ENCODE measurements at regions not wholly inside any gene's neighbourhood (a gene's known extent, or its start where the extent isn't known, plus 50 kb on each side); places are given as distances from the start of the nearest gene placed in this dataset.

DNA sequence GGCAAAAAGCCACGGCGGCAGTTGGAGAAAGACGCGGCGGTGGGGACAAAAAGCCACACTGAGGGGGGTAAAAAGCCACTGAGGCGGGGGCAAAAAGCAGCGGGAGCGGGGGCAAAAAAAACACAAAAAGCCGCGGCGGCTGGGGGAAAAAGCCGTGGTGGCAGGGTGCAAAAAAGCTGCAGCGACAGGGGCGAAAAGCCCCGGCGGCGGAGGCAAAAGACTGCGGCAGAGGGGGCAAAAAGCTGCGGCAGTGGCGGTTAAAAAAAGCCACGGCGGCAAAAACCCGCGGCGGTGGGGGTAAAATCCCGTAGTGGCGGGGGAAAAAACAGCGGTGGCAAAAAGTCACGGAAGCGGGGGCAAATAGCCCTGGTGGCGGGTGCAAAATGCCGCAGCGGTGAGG, 527.3 kb downstream of the ZNF33B start:
- H3K4me3 ChIP-seq (ENCODE audit: low read length) = no peak overlapping the region
- no peaks in the 10 kb centered on the region for H3K9me2 ChIP-seq (replicated peaks; ENCODE audit: insufficient read depth, low read length)
- no peaks in the 10 kb centered on the region for H3K27me3 ChIP-seq (replicated peaks; ENCODE audit: insufficient read depth, low read length)
- H2AFZ ChIP-seq (ENCODE audit: low read length) = no peak overlapping the region
- H3K36me3 ChIP-seq (replicated peaks; ENCODE audit: insufficient read depth, low read length) = no peaks in the 10 kb centered on the region
- no peak for TF ChIP-seq EZH2 (optimal IDR thresholded peaks at IDR 0.05; ENCODE audit: low read depth, low read length)
- TF ChIP-seq EZH2phosphoT487 (IDR thresholded peaks at IDR 0.05; ENCODE audit: low read length) = no peak
- TF ChIP-seq, protein P1, sequence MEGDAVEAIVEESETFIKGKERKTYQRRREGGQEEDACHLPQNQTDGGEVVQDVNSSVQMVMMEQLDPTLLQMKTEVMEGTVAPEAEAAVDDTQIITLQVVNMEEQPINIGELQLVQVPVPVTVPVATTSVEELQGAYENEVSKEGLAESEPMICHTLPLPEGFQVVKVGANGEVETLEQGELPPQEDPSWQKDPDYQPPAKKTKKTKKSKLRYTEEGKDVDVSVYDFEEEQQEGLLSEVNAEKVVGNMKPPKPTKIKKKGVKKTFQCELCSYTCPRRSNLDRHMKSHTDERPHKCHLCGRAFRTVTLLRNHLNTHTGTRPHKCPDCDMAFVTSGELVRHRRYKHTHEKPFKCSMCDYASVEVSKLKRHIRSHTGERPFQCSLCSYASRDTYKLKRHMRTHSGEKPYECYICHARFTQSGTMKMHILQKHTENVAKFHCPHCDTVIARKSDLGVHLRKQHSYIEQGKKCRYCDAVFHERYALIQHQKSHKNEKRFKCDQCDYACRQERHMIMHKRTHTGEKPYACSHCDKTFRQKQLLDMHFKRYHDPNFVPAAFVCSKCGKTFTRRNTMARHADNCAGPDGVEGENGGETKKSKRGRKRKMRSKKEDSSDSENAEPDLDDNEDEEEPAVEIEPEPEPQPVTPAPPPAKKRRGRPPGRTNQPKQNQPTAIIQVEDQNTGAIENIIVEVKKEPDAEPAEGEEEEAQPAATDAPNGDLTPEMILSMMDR (IDR thresholded peaks at IDR 0.05; ENCODE audit: low read length) = no peak
- no peaks in the 10 kb centered on the region for H3K79me2 ChIP-seq (ENCODE audit: low read length)
- no peak for DNase-seq
- H3K4me2 ChIP-seq (ENCODE audit: low read depth, low read length) = no peak overlapping the region
- no peak overlapping the region for H3K9ac ChIP-seq (ENCODE audit: low read length)
- no peaks in the 10 kb centered on the region for H3F3A ChIP-seq (ENCODE audit: insufficient read depth, low read length)
- H3K9me3 ChIP-seq (replicated peaks; ENCODE audit: insufficient read depth, low read length) = no peaks in the 10 kb centered on the region
- no peak overlapping the region for H3K27ac ChIP-seq (ENCODE audit: low read length)
- H4K20me1 ChIP-seq (ENCODE audit: insufficient read depth, low read length) = no peaks in the 10 kb centered on the region
- no peaks in the 10 kb centered on the region for H3K4me1 ChIP-seq (ENCODE audit: low read length)

Measured in MM.1S (cell line).